Left cardiac atrium (tissue), 4 donors: ENCODE measurements at regions not wholly inside any gene's neighbourhood (a gene's known extent, or its start where the extent isn't known, plus 50 kb on each side); places are given as distances from the start of the nearest gene placed in this dataset.

Experiments
- ATAC-seq, 2 donors: fragments of 200-7000 bp; cut with Tn5 transposase; one replicate each; pipeline ENCODE4 v1.9.1; 2020; ENCODE audit warnings: mild to moderate bottlenecking in 2 of 2, moderate library complexity in 2 of 2
- DNase-seq: peaks from one replicate; pipeline ENCODE4 v3.0.0-alpha.2; 2020
- intact Hi-C, 2 donors: fragments of 100-400 bp; cut with DNase I; formaldehyde crosslinking; loops; one replicate each; pipeline versions ENCODE4 v1.14.1 to v1.15.1; 2022 to 2023
- donor health status: DM: no; HTN: yes; CAD: no.
- donor health status: DM: no; HTN: yes; CAD: no; lungs with severe emphysema.
- donor health status: DM: yes; HTN: yes; CAD: no.
- donor health status: Dilated cardiomyopathy.

DNA sequence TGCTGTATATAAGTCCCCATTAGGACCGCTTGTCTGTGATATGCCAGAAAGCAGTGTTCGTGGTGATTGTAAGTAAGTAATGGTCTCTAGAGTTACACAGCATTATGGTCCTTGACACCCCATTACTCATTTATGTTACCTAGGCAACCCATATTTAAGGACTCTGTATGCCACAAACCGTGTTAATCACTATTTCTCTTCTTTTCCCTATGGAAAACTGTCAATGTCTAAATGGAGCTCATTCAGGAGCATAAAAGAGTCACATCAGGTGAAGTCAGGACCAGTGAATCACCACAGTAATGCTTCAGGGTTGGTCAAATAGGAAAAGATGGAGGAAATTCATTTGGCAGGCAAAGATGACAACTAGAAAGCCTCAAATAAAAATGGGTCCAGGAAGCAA lies 146.6 kb upstream of the PEX5L start:
- ATAC-seq, result no peak
- intact Hi-C loops, result no loop called here
- DNase-seq, result no peak

DNA sequence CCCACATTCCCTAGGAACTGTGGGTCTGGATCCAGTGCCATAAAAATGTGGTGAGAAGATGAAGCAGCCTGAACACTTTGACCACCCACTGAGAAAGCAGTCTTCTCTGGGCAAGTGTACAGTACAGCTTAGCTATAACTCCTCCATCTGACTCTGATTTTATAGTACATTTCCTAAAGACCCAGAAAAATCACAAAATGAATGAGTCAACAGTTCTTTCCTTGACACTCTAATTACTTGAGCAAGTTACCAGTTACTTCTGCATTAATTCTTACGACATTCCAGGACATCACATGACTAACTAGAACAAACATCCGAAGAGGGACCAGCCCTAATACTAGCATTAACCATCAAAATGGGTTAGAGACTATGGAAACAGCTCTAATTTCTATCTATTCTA lies 148.1 kb upstream of the PEX5L start:
- intact Hi-C loops, result no loop called here
- ATAC-seq, result no peak
- DNase-seq, result no peak

DNA sequence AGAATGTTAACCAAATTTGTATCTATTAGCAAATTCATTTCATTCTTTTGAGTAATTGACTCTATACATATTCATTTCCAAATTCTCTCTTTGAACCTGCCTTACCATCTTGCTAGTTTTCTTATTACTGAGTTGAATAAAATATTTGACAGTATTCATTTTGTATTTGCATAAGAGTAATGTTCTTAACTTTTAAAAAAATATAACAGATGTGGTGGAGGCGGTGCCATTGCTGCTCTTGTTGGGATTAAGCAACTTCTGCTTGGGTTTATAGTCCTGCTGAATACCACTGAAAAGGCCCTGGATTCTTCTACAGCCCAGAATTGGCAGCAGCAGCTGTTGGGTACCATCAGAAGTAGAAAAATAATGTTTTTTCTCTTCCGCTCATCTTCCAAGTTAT lies 148.9 kb upstream of the PEX5L start:
- ATAC-seq (no peak), DNase-seq (no peak)
- intact Hi-C loops, result no loop called here

DNA sequence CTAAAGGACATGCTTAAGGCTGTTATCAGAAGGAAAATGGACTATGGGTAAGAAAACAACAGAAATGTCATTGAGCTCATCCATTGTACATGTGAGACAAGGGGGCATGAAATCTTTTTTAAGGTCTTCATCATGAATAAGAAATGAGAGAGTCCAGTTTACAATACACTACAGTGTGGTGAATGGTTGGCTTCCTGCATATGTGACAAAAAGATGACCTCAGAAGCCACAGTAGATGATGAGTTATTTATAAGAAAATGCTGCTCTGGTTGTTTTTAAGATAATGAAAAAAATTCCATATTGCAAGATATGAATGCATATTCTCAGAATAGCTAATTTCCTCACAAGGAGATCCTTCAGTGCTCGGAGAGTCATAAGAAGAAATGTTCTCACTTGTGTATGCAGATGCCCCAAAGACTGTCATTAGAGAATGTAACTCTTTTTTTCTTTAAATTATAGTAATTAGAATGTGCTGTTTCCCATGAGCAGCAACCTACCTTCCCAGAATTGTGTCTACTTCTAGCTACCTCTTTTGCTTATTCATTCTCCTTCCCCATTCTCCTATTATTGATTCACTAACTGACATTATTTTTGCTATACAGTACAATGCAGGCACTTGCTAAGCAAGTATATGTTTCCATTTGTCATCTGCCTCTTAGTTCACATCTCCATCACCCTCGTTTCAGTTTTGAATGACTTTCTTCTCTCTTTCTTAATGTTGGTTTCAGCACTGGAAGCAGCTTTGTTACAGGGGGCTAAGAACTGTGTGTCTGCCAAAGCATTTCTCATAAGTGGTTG lies 152.0 kb upstream of the PEX5L start:
- DNase-seq, result no peak
- intact Hi-C loops, result no loop called here

DNA sequence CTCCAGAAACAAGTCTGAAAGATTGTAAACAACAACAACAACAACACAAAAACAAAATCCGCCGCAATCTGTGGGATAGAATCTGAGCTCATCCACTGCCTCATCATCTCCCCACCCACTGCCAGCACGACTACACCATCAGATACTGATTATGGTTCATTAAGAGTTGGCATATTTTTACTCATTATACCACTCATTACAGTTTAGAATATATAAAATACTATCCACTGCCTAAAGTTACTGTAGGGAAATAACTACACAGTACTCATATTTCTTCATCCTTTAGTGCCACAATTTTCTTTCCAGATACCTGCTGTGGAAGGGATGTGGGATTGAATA lies 152.5 kb upstream of the PEX5L start:
- DNase-seq, result no peak
- intact Hi-C loops, result no loop called here
- ATAC-seq, result no peak

More for the DNA sequence above, 152.0 kb upstream of the PEX5L start:
- ATAC-seq, result no peak

DNA sequence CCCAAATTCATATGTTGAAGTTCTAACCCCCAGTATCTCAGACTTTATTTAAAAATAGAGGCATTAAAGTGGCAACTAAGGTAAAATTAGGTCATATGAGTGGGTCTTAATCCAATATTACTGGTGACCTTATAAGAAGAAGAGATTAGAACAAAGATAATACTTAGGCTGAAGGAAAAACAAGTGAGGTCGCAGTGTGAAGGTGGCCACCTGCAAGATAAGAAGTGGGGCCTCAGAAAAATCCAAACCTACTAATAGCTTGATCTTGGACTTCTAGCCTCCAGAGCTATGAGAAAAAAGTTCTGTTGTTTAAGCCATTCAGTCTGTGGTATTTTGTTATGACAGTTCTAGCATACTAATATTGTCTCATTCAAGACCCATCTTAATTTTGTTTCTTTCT lies 159.9 kb upstream of the PEX5L start:
- DNase-seq (no peak), ATAC-seq (no peak)
- intact Hi-C loops, result no loop called here

DNA sequence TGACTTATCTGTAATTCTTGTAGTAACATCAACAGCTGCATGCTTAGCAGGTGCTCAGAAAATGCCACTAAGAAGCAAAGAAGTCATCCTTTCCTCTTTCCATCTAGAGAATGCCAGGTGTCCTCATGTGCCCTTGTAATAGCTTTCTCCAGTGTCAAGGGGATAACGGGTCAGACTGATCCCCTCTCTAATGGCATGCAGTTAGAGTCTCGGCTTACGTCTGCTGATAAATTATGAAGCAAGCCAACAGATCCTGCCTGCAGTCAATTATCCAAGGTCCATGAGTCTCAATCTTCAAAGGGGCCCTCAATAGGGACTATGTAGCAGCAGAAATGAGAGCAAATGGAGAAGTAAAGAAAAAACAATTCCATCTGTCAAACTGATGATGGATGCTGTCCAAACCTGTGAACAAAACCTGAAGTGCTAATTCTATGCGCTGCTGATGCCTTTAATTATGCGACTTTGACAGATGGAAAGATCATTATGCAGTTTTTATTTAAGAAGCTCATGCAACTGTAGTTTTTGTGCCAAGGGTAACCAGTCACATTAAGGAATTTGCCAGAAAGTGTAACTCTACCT lies 162.8 kb upstream of the PEX5L start:
- no peak for ATAC-seq
- intact Hi-C loops, result no loop called here
- DNase-seq, result no peak

DNA sequence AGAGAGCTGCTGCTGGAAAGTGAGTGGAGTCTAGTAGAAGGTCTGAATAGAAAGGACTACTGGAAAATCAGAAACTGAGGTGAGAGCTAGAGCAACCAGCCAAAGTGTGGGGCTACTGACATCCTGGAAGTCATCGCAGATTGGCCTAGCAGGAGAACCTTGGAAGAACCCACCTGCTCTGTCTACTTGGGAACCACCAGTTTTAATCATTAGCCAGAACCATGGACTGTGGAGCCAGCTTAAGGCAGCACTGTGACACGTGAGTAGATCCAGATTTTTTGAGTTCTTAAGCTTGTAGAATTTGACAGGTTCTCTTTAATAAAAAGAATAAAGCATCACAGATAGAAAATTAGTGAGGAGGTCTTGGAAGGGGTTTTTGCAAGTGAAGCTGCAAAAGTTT lies 179.1 kb upstream of the PEX5L start:
- no peak for ATAC-seq
- intact Hi-C loops, result no loop called here
- no peak for DNase-seq

DNA sequence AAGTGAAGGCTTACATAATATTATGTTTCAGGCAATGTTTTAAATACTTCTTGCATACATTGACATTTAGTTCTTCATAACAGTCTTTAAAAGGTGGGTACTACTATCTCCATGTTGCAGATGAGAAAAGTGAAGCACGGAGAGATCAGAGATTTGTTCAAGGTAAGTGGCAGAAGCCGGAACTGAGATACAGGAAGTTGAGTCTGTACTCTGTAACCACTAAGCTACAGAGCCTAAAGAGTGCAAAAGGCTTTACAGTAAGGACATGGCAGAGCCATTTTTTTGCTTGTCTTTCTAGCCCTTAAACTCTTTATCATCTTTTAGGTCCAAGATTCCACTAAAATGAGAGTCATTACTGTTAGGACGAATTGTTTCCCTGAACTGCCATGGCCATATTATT lies 186.5 kb upstream of the PEX5L start:
- ATAC-seq, result no peak
- DNase-seq, result no peak
- intact Hi-C loops, result no loop called here

DNA sequence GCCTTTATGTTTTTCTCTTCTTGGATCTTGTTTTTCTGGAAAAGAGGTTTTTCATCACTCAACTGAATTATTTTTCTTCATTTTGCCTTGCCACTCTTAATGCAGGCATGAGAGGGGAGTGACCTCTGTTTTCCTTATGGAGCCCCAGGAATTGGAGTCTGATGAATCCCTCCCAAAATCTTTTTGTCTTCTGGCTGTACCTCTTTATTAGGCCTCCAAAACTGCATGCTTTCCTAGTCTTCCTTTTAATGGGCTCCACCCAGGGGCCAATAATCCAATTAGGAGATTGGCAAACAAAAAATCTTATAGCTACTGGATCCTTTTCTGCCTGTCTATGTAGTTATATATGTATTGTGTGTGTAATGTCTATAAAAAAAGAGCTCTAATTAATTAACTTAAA lies 192.4 kb upstream of the PEX5L start:
- no peak for ATAC-seq
- DNase-seq, result no peak
- intact Hi-C loops, result no loop called here

DNA sequence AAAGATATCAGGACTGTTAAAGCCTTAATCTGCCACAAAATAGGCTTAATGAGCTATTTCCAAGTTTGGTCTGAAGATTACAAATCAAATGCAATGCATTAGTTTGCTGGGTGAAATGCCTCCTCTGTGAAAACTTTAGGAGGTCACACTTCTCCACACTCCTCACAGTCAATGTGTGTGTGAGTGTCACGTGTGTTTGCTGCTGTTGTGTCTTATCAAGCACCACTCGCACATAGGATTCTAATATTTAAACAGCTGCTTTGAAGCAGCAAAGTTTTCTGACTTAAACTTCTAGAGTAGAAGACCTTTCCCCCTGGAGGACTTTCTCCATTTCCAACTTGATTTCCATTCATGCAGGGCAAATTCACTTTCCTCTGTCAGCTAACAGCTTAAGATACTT lies 203.2 kb upstream of the PEX5L start:
- ATAC-seq (no peak), DNase-seq (no peak)
- intact Hi-C loops, result no loop called here

DNA sequence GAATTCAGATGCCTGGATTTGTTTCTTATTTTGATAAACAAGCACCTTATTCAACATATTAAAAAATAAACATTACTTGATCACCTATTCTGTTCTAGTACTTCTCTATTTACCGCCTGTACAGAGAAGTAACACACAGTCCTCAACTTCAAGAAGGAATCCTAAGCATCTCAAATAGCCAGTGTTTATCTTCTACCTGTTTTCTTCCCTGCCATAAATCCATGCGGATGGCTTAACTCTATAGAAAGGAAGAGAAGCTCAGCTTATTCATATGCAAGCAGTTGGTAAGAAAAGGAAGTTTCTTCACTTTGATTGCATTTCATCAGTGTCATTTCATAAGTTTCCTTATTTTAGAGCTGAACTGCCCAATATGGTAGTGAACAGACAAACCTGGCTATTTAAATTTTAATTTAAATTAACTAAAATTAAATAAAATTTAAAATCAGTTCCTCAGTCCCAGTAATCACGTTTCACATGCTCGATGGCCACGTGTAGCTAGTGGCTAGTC lies 210.0 kb upstream of the PEX5L start:
- intact Hi-C loops, result no loop called here
- DNase-seq (no peak), ATAC-seq (no peak)

DNA sequence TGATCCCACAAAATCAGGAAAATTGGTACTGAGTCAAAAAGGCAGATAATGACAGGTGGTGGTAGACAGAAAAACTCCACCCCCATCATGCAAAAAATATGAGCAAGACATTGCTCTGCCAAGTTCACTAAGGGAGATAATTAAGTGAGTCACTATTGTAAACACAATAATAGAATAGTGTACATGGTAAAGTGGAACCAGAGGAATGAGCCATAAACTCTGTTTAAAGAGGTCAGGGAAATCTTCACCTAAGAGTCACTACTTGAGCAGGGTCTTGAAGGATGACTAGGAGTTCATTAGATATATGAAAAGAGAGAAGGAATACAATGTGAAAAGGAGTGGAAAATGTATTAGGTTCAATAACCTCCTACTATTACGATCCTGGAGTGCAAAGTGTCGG lies 213.4 kb upstream of the PEX5L start:
- DNase-seq, result no peak
- ATAC-seq, result no peak
- intact Hi-C loops, result no loop called here

DNA sequence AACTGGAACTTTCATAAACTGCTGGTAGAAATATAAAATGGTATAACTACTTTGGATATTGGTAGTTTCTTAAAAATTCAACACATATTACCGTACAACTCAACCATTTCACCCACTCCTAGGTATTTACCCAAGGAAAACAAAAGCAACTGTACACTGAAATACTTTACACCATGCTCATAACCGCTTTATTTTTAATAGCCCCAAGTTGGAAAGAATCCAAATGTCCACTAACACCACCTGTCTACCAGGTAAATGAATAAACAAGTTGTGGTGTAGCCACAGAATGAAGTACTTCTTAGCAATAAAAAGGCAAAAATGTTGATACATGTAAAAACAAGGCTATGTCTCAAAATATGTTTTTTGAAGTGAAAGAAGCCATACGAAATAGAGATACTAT lies 215.9 kb upstream of the PEX5L start:
- intact Hi-C loops, result no loop called here
- no peak for ATAC-seq
- DNase-seq, result no peak

DNA sequence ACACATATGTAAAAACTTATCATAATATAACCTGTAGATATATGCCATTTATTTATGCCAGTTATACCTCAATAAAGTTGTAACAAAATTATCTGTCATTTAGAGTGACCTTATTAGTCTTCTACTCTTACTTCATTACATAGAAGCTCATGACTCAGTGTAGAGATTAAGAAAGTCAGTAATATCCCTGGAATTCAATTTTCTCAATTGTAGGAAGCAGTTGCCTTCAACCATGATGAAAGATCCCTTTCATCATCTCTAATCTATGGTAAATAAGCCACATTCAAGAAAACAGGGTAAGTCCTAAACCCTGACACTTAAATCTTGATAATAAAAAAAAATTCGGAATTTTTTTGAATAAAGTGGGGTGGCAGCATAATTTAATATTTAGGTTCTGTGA lies 216.5 kb upstream of the PEX5L start:
- DNase-seq (no peak), ATAC-seq (no peak)
- intact Hi-C loops, result no loop called here

DNA sequence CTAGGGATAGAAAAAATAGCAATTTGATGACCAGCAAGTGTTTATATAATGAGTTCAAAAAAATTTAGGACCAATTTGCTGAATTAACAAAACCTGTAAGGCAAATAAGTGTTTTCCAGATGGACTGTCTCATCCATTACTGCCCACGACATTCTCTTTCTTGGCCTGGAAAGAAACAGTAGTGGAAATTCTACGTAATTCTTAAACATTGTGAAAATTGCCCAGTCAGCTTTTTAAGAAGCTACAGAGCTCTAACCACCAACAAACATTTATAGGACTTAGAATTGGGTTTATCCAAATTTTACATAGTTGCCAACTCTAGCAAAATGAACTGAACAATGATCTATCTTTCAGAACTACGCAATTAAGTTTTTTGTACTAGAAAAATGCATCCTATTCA lies 227.7 kb upstream of the PEX5L start:
- intact Hi-C loops, result no loop called here
- ATAC-seq (no peak), DNase-seq (no peak)

DNA sequence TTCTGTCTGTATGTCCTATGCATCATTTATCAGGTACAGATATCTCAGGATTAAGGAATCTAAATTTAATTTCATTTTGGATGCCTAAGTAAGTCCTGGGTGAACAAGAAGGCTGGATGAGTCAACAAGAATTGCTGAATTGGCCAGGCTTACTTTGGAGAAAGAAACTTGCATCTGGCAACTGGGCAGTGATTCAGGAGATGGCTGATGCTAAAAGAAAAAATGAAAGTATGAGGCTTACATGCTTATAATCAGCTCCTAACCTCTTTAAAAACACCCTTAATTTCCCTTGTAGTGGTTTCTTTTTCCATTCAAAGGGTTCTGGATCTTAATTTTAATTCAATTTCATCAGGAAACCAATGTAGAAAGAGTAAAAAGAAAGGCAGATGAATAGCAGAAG lies 228.8 kb upstream of the PEX5L start:
- peak in 1 of 2 donors; percentile 19 for ATAC-seq
- DNase-seq, result no peak
- intact Hi-C loops, result no loop called here

DNA sequence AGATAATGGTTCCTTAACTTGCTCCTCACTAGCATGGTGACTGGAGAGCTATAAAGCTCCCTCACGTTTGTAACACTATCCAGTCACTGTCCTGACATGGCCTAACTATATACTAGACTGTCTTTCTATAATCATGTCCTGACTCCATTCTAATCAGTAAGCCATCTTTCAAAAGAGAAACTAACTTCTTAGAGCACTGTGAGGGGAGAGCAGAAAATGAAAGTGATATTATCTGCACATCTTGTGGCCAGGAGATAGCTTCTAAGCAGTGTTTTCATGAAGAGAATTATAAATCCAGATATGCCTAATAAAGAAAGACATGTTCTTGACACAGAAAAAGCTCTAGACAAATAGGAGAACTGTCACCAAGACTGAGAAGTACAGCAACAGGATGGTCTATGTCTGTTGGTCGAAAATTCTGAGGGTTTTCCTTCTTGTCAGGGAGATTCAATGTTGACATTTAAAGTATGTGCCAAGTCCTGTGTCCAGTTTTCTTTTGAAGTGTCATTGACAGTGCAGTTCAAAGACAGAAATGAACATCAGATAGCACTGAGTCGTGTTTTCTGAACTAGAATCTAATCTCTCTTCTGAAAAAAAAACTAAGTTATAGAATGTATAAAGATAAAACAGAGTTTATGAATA lies 230.6 kb upstream of the PEX5L start:
- DNase-seq (no peak), ATAC-seq (no peak)
- intact Hi-C loops, result no loop called here

DNA sequence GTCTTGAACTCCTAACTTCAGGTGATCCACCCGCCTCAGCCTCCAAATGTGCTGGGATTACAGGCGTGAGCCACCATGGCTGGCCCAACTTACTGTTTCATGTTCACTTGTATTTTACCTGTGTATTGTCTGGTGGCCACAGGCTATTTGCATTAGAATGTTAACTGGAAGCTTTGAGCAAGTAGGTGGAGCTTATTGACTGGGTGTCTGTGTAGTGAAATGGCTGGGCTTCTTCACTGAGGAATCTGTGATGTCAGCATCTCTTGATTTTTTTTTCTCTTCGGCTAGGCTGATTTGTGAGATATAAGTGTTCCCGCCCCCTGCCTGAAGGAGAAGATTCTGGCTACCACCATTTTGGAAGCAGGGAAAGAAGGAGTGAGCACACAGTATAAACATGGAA lies 237.8 kb upstream of the PEX5L start:
- ATAC-seq, result no peak
- DNase-seq, result no peak
- intact Hi-C loops, result no loop called here

DNA sequence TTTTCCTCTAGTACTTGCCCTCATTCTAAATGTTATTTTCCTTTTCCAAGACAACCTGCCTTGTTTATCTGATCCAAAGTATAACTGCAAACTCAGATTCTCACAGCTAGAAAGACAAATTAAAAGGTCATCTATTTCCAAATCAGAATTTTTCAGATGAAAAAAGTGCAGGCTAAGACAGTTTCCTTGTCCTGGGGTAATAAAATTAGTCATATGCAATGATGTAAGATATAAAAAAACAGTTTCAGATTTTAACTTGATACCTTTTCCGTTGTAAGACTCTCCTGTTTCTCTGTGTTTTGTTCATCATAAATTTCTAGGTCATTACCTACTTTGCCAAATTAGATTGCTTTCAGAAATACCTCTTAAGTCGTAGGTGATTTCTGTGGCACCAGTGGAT lies 238.4 kb upstream of the PEX5L start:
- DNase-seq (no peak), ATAC-seq (no peak)
- intact Hi-C loops, result no loop called here

DNA sequence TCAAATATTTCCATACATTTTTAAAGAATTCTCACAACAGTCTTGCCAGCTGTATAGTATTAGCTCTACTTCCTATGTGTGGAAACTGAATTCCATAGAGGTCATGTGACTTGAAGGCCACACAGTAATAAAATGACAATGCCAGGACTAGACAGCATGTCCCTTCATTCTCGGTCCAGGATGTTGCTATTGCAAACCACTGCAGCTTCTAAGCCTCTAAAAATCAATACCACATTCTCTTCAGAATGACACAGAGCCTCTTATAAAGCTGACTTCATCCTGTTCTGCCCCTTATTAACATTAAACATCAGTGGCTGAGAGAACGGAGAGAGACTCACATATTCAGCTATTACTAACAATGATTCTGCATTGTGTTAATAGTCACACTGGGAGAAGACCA lies 240.3 kb upstream of the PEX5L start:
- no peak for DNase-seq
- intact Hi-C loops, result no loop called here
- ATAC-seq, result no peak
